ENCODE measurements at regions not wholly inside any gene's neighbourhood (a gene's known extent, or its start where the extent isn't known, plus 50 kb on each side); places are given as distances from the start of the nearest gene placed in this dataset.

GRCh38 chr12:108021949-108022522 lies 107.1 kb upstream of the WSCD2 start:
- no peak for TF ChIP-seq POLR2A (IDR thresholded peaks at IDR 0.05)
- TF ChIP-seq CTCF (IDR thresholded peaks at IDR 0.05) = no peak
